ENCODE measurements at regions not wholly inside any gene's neighbourhood (a gene's known extent, or its start where the extent isn't known, plus 50 kb on each side); places are given as distances from the start of the nearest gene placed in this dataset.

DNA sequence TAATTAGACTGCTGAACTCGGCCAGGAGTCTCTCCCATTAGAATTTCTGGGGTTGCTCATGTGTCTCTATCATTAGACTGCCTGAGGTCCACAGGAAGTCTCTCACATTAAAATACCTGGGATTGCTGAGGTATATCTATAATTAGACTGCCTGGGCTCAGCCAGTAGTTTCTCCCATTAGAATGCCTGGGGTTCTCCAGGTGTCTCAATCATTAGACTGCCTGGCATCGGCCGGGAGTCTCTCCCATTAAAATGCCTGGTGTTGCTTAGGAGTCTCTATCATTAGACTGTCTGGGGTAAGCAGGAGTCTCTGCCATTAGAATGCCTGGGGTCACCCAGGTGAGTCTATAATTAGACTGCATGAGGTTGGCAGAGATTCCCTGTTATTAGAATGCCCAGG, 2233.4 kb downstream of the TP53TG3F start:
- DNase-seq, result no peak
- Histone ChIP-seq H3K4me1 (ENCODE audit: control insufficient read depth in 2 of 2, insufficient read depth in 2 of 2, low read length in 2 of 2) (no peaks in the 10 kb centered on the region), H3K27me3 (ENCODE audit: control insufficient read depth in 2 of 2, insufficient read depth in 2 of 2, low read length in 2 of 2) (no peaks in the 10 kb centered on the region), H3K36me3 (ENCODE audit: control insufficient read depth in 2 of 3, insufficient read depth in 3 of 3, low read length in 3 of 3) (no peaks in the 10 kb centered on the region), H3K27ac (ENCODE audit: low read depth, low read length) (no peak overlapping the region), H3K9me3 (ENCODE audit: control insufficient read depth in 2 of 3, low read length in 3 of 3) (peaks cover 0 to 57% (median 0%) of the 10 kb centered on the region in 3 experiments), H3K4me3 (ENCODE audit: low read length) (no peak overlapping the region)
- no peaks in the 10 kb centered on the region for H3K4me1 Mint-ChIP-seq
- H3K4me3 Mint-ChIP-seq, result no peak overlapping the region
- H3K27ac Mint-ChIP-seq, result no peak overlapping the region
- peaks cover 16 to 92% (median 39%) of the 10 kb centered on the region in 11 donors for H3K9me3 Mint-ChIP-seq
- ChIA-PET POLR2A (no interaction called here), CTCF (no interaction called here)
- no peak for ATAC-seq
- no peaks in the 10 kb centered on the region for H3K27me3 Mint-ChIP-seq
- intact Hi-C loops (cut with micrococcal nuclease), result no loop called here
- H3K36me3 Mint-ChIP-seq, result peaks cover 0 to 15% (median 0%) of the 10 kb centered on the region in 5 donors

DNA sequence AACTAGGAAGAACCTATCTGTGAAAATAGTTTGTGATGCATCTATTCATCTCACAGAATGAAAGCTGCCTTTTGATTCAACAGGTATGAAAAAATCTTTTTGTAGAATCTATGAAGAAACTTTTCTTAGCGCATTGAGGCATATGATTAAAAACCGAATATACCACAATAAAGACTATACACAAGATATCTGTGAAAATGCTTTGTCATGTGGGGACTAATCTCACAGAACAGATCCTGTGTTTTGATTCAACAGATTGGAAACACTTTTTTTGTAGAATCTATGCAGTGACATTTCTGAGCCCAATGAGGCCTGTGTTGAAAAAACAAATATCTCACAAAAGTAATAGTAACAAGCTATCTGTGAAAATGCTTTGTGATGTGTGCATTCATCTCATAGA, 2247.5 kb downstream of the TP53TG3F start:
- ATAC-seq, result no peak
- POLR2A ChIA-PET, result no interaction called here
- intact Hi-C loops (cut with micrococcal nuclease), result no loop called here

DNA sequence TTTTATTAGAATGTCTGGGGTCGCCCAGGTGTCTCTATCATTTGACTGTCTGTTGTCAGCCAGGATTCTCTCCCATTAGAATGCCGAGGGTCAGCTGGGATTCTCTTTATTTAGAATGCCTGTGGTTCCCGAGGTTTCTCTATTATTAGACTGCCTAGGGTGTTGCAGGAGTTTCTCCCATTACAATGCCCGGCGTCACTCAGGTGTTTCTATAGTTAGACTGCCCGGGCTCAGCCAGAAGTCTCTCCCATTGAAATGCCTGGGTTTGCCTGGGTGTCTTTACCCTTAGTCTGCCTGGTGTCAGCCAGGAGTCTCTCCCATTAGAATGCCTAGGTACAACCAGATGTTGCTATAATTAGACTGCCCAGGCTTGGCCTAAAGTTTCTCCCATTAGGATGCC, 2252.0 kb downstream of the TP53TG3F start:
- Histone ChIP-seq H3K4me1 (ENCODE audit: control insufficient read depth in 2 of 2, insufficient read depth in 2 of 2, low read length in 2 of 2) (no peaks in the 10 kb centered on the region), H3K4me3 (ENCODE audit: low read length) (no peak overlapping the region), H3K27me3 (ENCODE audit: control insufficient read depth in 2 of 2, insufficient read depth in 2 of 2, low read length in 2 of 2) (no peaks in the 10 kb centered on the region), H3K27ac (ENCODE audit: low read depth, low read length) (no peak overlapping the region), H3K9me3 (ENCODE audit: control insufficient read depth in 2 of 3, low read length in 3 of 3) (peaks cover 0 to 34% (median 4%) of the 10 kb centered on the region in 3 experiments), H3K36me3 (ENCODE audit: control insufficient read depth in 2 of 3, insufficient read depth in 3 of 3, low read length in 3 of 3) (no peaks in the 10 kb centered on the region)
- no peaks in the 10 kb centered on the region for H3K27me3 Mint-ChIP-seq
- intact Hi-C loops (cut with micrococcal nuclease), result no loop called here
- peaks cover 7 to 57% (median 26%) of the 10 kb centered on the region in 11 donors for H3K9me3 Mint-ChIP-seq
- ATAC-seq (no peak), DNase-seq (no peak)
- H3K4me1 Mint-ChIP-seq, result no peaks in the 10 kb centered on the region
- CTCF ChIA-PET, result no interaction called here
- H3K36me3 Mint-ChIP-seq, result peaks cover 0 to 7% (median 0%) of the 10 kb centered on the region in 5 donors
- H3K27ac Mint-ChIP-seq, result no peak overlapping the region
- no peak overlapping the region for H3K4me3 Mint-ChIP-seq
- POLR2A ChIA-PET, result no interaction called here

More for the DNA sequence above, 2247.5 kb downstream of the TP53TG3F start:
- H3K9me3 Mint-ChIP-seq, result peaks cover 0 to 40% (median 9%) of the 10 kb centered on the region in 11 donors
- CTCF ChIA-PET, result no interaction called here
- Histone ChIP-seq H3K4me1 (ENCODE audit: control insufficient read depth in 2 of 2, insufficient read depth in 2 of 2, low read length in 2 of 2) (no peaks in the 10 kb centered on the region), H3K27ac (ENCODE audit: low read depth, low read length) (no peak overlapping the region), H3K4me3 (ENCODE audit: low read length) (no peak overlapping the region), H3K36me3 (ENCODE audit: control insufficient read depth in 2 of 3, insufficient read depth in 3 of 3, low read length in 3 of 3) (no peaks in the 10 kb centered on the region), H3K27me3 (ENCODE audit: control insufficient read depth in 2 of 2, insufficient read depth in 2 of 2, low read length in 2 of 2) (no peaks in the 10 kb centered on the region), H3K9me3 (ENCODE audit: control insufficient read depth in 2 of 3, low read length in 3 of 3) (peaks cover 0 to 8% (median 4%) of the 10 kb centered on the region in 3 experiments)
- no peaks in the 10 kb centered on the region for H3K4me1 Mint-ChIP-seq
- no peak for DNase-seq
- no peak overlapping the region for H3K4me3 Mint-ChIP-seq
- H3K27ac Mint-ChIP-seq, result no peak overlapping the region
- H3K27me3 Mint-ChIP-seq, result no peaks in the 10 kb centered on the region
- peaks cover 0 to 3% (median 0%) of the 10 kb centered on the region in 5 donors for H3K36me3 Mint-ChIP-seq

DNA sequence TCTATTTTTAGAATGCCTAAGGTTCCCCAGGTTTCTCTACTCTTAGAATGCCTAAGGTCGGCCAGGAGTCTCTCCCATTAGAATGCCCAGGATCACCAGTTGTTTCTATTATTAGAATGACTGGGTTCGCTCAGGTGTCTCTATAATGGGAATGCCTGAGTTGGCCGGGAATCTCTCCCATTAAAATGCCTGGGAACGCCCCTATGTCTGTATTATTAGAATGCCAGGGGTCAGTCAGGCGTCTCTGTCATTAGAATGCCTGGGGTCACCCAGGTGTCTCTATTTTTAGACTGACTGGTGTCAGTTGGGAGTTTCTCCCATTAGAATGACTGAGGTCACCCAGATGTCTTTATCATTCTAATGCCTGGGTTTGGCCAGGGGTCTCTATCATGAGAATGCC, 2252.5 kb downstream of the TP53TG3F start:
- Mint-ChIP-seq H3K9me3 (peaks cover 7 to 63% (median 30%) of the 10 kb centered on the region in 11 donors), H3K36me3 (peaks cover 0 to 7% (median 0%) of the 10 kb centered on the region in 5 donors), H3K4me3 (no peak overlapping the region), H3K4me1 (no peaks in the 10 kb centered on the region), H3K27ac (no peak overlapping the region), H3K27me3 (no peaks in the 10 kb centered on the region)
- DNase-seq (no peak), ATAC-seq (no peak)
- no peaks in the 10 kb centered on the region for H3K27me3 ChIP-seq (ENCODE audit: control insufficient read depth in 2 of 2, insufficient read depth in 2 of 2, low read length in 2 of 2)
- H3K4me3 ChIP-seq (ENCODE audit: low read length), result no peak overlapping the region
- intact Hi-C loops (cut with micrococcal nuclease), result no loop called here
- CTCF ChIA-PET, result no interaction called here
- no peaks in the 10 kb centered on the region for H3K4me1 ChIP-seq (ENCODE audit: control insufficient read depth in 2 of 2, insufficient read depth in 2 of 2, low read length in 2 of 2)
- H3K9me3 ChIP-seq (ENCODE audit: control insufficient read depth in 2 of 3, low read length in 3 of 3), result peaks cover 0 to 34% (median 4%) of the 10 kb centered on the region in 3 experiments
- POLR2A ChIA-PET, result no interaction called here
- H3K36me3 ChIP-seq (ENCODE audit: control insufficient read depth in 2 of 3, insufficient read depth in 3 of 3, low read length in 3 of 3), result no peaks in the 10 kb centered on the region
- H3K27ac ChIP-seq (ENCODE audit: low read depth, low read length), result no peak overlapping the region

DNA sequence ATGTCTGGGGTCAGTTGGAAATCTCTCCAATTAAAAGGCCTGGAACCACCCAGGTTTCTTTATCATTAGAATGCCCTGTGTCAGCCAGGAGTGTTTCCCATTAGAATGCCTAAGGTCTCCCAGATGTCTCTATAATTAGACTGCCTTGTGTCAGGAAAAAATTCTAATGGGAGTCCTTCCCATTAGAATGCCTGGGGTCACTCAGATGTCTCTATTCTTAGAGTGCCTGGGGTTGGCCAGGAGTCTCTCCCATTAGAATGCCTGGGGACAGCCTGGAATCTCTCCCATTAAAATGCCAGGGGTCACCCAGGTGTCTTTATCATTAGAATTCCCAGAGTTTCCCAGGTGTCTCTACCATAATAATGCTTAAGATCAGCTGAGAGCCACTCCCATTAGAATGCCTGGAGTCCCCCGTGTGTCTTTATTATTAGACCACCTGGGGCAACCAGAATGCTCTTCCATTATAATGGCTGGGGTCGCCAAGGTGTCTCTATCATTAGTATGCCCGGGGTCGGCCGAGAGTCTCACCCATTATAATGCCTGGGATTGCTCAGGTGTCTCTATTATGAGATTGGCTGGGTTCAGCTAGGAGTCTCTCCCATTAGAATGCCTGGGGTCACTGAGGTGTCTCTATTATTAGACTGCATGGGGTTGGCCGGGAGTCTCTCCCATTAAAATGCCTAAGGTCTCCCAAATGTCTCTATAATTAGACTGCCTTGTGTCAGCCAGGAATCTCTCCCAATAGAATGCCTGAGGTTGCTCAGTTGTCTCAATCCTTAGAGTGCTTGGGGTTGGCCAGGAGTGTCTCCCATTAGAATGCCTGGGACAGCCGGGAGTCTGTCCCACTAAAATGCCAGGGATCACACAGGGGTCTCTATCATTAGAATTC, 2254.6 kb downstream of the TP53TG3F start:
- ATAC-seq (no peak), DNase-seq (no peak)
- ChIA-PET CTCF (no interaction called here), POLR2A (no interaction called here)
- H3K27me3 ChIP-seq (ENCODE audit: control insufficient read depth in 2 of 2, insufficient read depth in 2 of 2, low read length in 2 of 2), result no peaks in the 10 kb centered on the region
- intact Hi-C loops (cut with micrococcal nuclease), result no loop called here
- Mint-ChIP-seq H3K27ac (no peak overlapping the region), H3K36me3 (peaks cover 0 to 13% (median 0%) of the 10 kb centered on the region in 5 donors), H3K27me3 (no peaks in the 10 kb centered on the region), H3K4me3 (no peak overlapping the region), H3K9me3 (peaks cover 13 to 73% (median 36%) of the 10 kb centered on the region in 11 donors), H3K4me1 (no peaks in the 10 kb centered on the region)
- no peaks in the 10 kb centered on the region for H3K36me3 ChIP-seq (ENCODE audit: control insufficient read depth in 2 of 3, insufficient read depth in 3 of 3, low read length in 3 of 3)
- no peaks in the 10 kb centered on the region for H3K4me1 ChIP-seq (ENCODE audit: control insufficient read depth in 2 of 2, insufficient read depth in 2 of 2, low read length in 2 of 2)
- H3K9me3 ChIP-seq (ENCODE audit: control insufficient read depth in 2 of 3, low read length in 3 of 3), result peaks cover 0 to 34% (median under 1%) of the 10 kb centered on the region in 3 experiments
- no peak overlapping the region for H3K4me3 ChIP-seq (ENCODE audit: low read length)
- no peak overlapping the region for H3K27ac ChIP-seq (ENCODE audit: low read depth, low read length)

DNA sequence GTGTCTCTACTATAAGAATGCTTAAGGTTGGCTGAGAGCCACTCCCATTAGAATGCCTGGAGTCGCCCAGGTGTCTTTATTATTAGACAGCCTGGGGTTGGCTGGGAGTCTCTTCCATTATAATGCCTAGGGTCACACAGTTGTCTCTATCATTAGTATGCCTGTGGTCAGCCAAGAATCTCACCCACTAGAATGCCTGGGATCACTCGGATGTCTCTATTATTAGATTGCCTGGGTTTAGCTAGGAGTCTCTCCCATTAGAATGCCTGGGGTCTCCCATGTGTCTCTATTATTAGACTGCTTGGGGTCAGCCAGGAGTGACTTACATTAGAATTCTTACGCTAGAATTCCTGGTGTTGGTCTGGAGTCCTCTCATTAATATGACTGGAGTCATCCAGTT, 2255.3 kb downstream of the TP53TG3F start:
- H3K27ac Mint-ChIP-seq, result no peak overlapping the region
- Histone ChIP-seq H3K27ac (ENCODE audit: low read depth, low read length) (no peak overlapping the region), H3K36me3 (ENCODE audit: control insufficient read depth in 2 of 3, insufficient read depth in 3 of 3, low read length in 3 of 3) (no peaks in the 10 kb centered on the region), H3K9me3 (ENCODE audit: control insufficient read depth in 2 of 3, low read length in 3 of 3) (peaks cover 0 to 34% (median 0%) of the 10 kb centered on the region in 3 experiments), H3K27me3 (ENCODE audit: control insufficient read depth in 2 of 2, insufficient read depth in 2 of 2, low read length in 2 of 2) (no peaks in the 10 kb centered on the region), H3K4me1 (ENCODE audit: control insufficient read depth in 2 of 2, insufficient read depth in 2 of 2, low read length in 2 of 2) (no peaks in the 10 kb centered on the region), H3K4me3 (ENCODE audit: low read length) (no peak overlapping the region)
- peaks cover 16 to 80% (median 41%) of the 10 kb centered on the region in 11 donors for H3K9me3 Mint-ChIP-seq
- no peak overlapping the region for H3K4me3 Mint-ChIP-seq
- H3K27me3 Mint-ChIP-seq, result no peaks in the 10 kb centered on the region
- intact Hi-C loops (cut with micrococcal nuclease), result no loop called here
- POLR2A ChIA-PET, result no interaction called here
- ATAC-seq (no peak), DNase-seq (no peak)
- H3K4me1 Mint-ChIP-seq, result no peaks in the 10 kb centered on the region
- CTCF ChIA-PET, result no interaction called here
- peaks cover 0 to 17% (median 0%) of the 10 kb centered on the region in 5 donors for H3K36me3 Mint-ChIP-seq

DNA sequence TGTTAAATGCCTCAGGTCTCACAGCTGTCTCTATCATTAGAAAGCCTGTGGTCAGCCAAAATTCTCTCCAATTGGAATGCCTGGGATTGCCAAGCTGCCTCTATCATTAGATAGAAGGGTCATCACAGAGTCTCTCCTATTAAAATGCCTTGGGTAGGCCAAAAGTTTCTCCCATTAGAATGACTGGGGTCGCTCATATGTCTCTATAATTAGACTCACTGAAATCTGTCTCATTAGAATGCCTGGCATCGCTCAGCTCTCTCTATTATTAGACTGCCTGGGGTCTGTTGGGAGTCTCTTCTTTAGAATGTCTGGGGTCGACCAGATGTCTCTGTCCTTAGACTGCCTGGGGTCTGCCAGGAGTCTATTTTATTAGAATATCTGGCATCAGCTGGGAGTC, 2265.1 kb downstream of the TP53TG3F start:
- Mint-ChIP-seq H3K4me3 (no peak overlapping the region), H3K27me3 (no peaks in the 10 kb centered on the region), H3K9me3 (peaks cover 20 to 89% (median 42%) of the 10 kb centered on the region in 11 donors), H3K36me3 (peaks cover 0 to 17% (median 0%) of the 10 kb centered on the region in 5 donors), H3K27ac (no peak overlapping the region), H3K4me1 (no peaks in the 10 kb centered on the region)
- DNase-seq (no peak), ATAC-seq (no peak)
- H3K36me3 ChIP-seq (ENCODE audit: control insufficient read depth in 2 of 3, insufficient read depth in 3 of 3, low read length in 3 of 3), result no peaks in the 10 kb centered on the region
- ChIA-PET CTCF (no interaction called here), POLR2A (no interaction called here)
- peaks cover 0 to 60% (median 0%) of the 10 kb centered on the region in 3 experiments for H3K9me3 ChIP-seq (ENCODE audit: control insufficient read depth in 2 of 3, low read length in 3 of 3)
- H3K4me1 ChIP-seq (ENCODE audit: control insufficient read depth in 2 of 2, insufficient read depth in 2 of 2, low read length in 2 of 2), result no peaks in the 10 kb centered on the region
- H3K4me3 ChIP-seq (ENCODE audit: low read length), result no peak overlapping the region
- no peak overlapping the region for H3K27ac ChIP-seq (ENCODE audit: low read depth, low read length)
- no peaks in the 10 kb centered on the region for H3K27me3 ChIP-seq (ENCODE audit: control insufficient read depth in 2 of 2, insufficient read depth in 2 of 2, low read length in 2 of 2)
- intact Hi-C loops (cut with micrococcal nuclease), result no loop called here

Measured in naive thymus-derived CD4-positive, alpha-beta T cell (primary cell).